ENCODE measurements at regions not wholly inside any gene's neighbourhood (a gene's known extent, or its start where the extent isn't known, plus 50 kb on each side); places are given as distances from the start of the nearest gene placed in this dataset.

GRCh38 chr15:60264566-60264965 is 133.2 kb downstream of the ANXA2 start:
- Histone ChIP-seq H3K4me1 (ENCODE audit: control insufficient read depth in 4 of 4, insufficient read depth in 4 of 4, low read length in 3 of 4) (no peaks in the 10 kb centered on the region), H3K27me3 (ENCODE audit: control insufficient read depth in 4 of 4, insufficient read depth in 4 of 4, low read length in 3 of 4) (peaks cover 0 to 21% (median 1%) of the 10 kb centered on the region in 4 donors), H3K4me3 (ENCODE audit: low read depth in 1 of 3, low read length in 3 of 3) (no peak overlapping the region), H3K9ac (ENCODE audit: low read depth in 1 of 2, low read length in 2 of 2) (no peak overlapping the region), H3K27ac (ENCODE audit: low read depth in 1 of 2, low read length in 2 of 2) (no peak overlapping the region), H3K9me3 (ENCODE audit: control insufficient read depth in 4 of 4, low read length in 3 of 4) (no peaks in the 10 kb centered on the region), H3K36me3 (ENCODE audit: control insufficient read depth in 4 of 4, insufficient read depth in 3 of 4, low read depth in 1 of 4, low read length in 3 of 4) (no peaks in the 10 kb centered on the region)
- WGBS: 64% methylated on average over 4 of the region's 4 CpGs
- DNase-seq (ENCODE audit: low spot score): no peak
- TF ChIP-seq RXRA (IDR thresholded peaks at IDR 0.05): no peak
- no peak for TF ChIP-seq SP1 (IDR thresholded peaks at IDR 0.05)
- TF ChIP-seq HNF4A (conservative IDR thresholded peaks at IDR 0.05): no peak
- TF ChIP-seq JUND (IDR thresholded peaks at IDR 0.05): no peak
- no peak for TF ChIP-seq CTCF (IDR thresholded peaks at IDR 0.05; ENCODE audit: low read depth, low read length, missing input control)
- TF ChIP-seq YY1 (IDR thresholded peaks at IDR 0.05): no peak
- no peak for TF ChIP-seq MAX (IDR thresholded peaks at IDR 0.05)
- no peak for TF ChIP-seq REST (IDR thresholded peaks at IDR 0.05)

GRCh38 chr15:60265057-60265456 is 132.7 kb downstream of the ANXA2 start:
- H3K4me1 ChIP-seq (ENCODE audit: control insufficient read depth in 4 of 4, insufficient read depth in 4 of 4, low read length in 3 of 4): no peaks in the 10 kb centered on the region
- H3K36me3 ChIP-seq (ENCODE audit: control insufficient read depth in 4 of 4, insufficient read depth in 3 of 4, low read depth in 1 of 4, low read length in 3 of 4): no peaks in the 10 kb centered on the region
- TF ChIP-seq JUND (IDR thresholded peaks at IDR 0.05) (no peak), HNF4G (IDR thresholded peaks at IDR 0.05) (no peak), GABPA (IDR thresholded peaks at IDR 0.05 in 1 of 2, conservative IDR thresholded peaks at IDR 0.05 in 1 of 2) (no peak), RXRA (IDR thresholded peaks at IDR 0.05) (no peak), RAD21 (IDR thresholded peaks at IDR 0.05) (no peak), TAF1 (conservative IDR thresholded peaks at IDR 0.05) (no peak), EGR1 (IDR thresholded peaks at IDR 0.05; ENCODE audit: low read depth in 2 of 2) (no peak), SP1 (IDR thresholded peaks at IDR 0.05) (no peak), FOXA2 (IDR thresholded peaks at IDR 0.05) (no peak), YY1 (IDR thresholded peaks at IDR 0.05) (no peak), FOXA1 (IDR thresholded peaks at IDR 0.05) (no peak), NR2F2 (IDR thresholded peaks at IDR 0.05) (no peak), REST (IDR thresholded peaks at IDR 0.05) (no peak), ZBTB33 (IDR thresholded peaks at IDR 0.05) (no peak), ATF3 (IDR thresholded peaks at IDR 0.05) (no peak), MAX (IDR thresholded peaks at IDR 0.05) (no peak), HNF4A (conservative IDR thresholded peaks at IDR 0.05) (no peak), CTCF (IDR thresholded peaks at IDR 0.05; ENCODE audit: low read depth, low read length, missing input control) (no peak)
- no peak for DNase-seq (ENCODE audit: low spot score)
- peaks cover 0 to 17% (median under 1%) of the 10 kb centered on the region in 4 donors for H3K27me3 ChIP-seq (ENCODE audit: control insufficient read depth in 4 of 4, insufficient read depth in 4 of 4, low read length in 3 of 4)
- no peak overlapping the region for H3K4me3 ChIP-seq (ENCODE audit: low read depth in 1 of 3, low read length in 3 of 3)
- H3K9ac ChIP-seq (ENCODE audit: low read depth in 1 of 2, low read length in 2 of 2): no peak overlapping the region
- no peak overlapping the region for H3K27ac ChIP-seq (ENCODE audit: low read depth in 1 of 2, low read length in 2 of 2)
- no peaks in the 10 kb centered on the region for H3K9me3 ChIP-seq (ENCODE audit: control insufficient read depth in 4 of 4, low read length in 3 of 4)
